Skin epidermis (tissue), 12 donors: ENCODE measurements at regions not wholly inside any gene's neighbourhood (a gene's known extent, or its start where the extent isn't known, plus 50 kb on each side); places are given as distances from the start of the nearest gene placed in this dataset.

Experiments used
- H3K27ac ChIP-seq, 21 experiments: fragments of 200-600 bp; sonication (generic) in 11 of 21; one replicate each; pipeline ENCODE4 v1.5.0; 2020; ENCODE audit warnings: mild to moderate bottlenecking in 3 of 21, inconsistent platforms in 2 of 21, moderate library complexity in 2 of 21
- H3K4me3 ChIP-seq, 7 experiments: fragments of 200-600 bp; sonication (generic) in 2 of 7; one replicate each; pipeline ENCODE4 v1.5.0; 2020; ENCODE audit warnings: inconsistent platforms in 2 of 7, mild to moderate bottlenecking in 2 of 7, moderate library complexity in 1 of 7

DNA sequence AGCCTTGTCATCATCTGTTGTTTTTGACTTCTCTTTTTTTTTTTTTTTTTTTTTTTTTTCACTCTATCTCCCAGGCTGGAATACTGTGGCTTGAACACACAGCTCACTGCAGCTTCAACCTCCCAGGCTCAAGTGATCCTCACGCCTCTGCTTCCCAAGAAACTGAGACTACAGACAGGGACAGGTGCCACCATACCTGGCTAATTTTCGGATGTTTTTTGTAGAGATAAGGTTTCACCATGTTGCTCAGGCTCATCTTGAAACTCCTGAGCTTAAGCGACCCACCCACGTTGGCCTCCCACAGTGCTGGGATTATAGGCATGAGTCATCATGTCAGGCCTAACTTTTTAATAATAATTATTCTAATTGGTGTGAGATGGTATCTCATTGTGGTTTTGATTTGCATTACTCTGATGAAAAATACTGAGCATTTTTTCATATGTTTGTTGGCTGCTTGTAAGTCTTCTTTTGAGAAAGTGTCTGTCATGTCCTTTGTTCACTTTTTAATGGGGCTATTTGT is 51.3 kb upstream of the OR9G4 start:
- H3K27ac ChIP-seq: no peak overlapping the region
- no peak overlapping the region for H3K4me3 ChIP-seq
